Activated CD8-positive, alpha-beta T cell treated with anti-CD3 and anti-CD28 coated beads, Interleukin-2, amount 10 ng/mL, durations not matched to agents 7 days and 5 days (primary cell): ENCODE measurements at regions not wholly inside any gene's neighbourhood (a gene's known extent, or its start where the extent isn't known, plus 50 kb on each side); places are given as distances from the start of the nearest gene placed in this dataset.

Source experiments
- ATAC-seq: fragments of 150-1000 bp; cut with Tn5 transposase; one replicate; pipeline ENCODE4 v1.10.0; 2021; ENCODE audit warnings: moderate library complexity
- CTCF ChIA-PET: fragments of 350-600 bp; sonication (Branson Sonifier 250); formaldehyde crosslinking; loops from one replicate; lab custom pipeline; 2021; ENCODE audit warnings: antibody characterized with exemption; lab: Charles Lee
- POLR2A ChIA-PET: fragments of 350-600 bp; sonication (Branson Sonifier 250); formaldehyde crosslinking; loops from one replicate; lab custom pipeline; 2021; ENCODE audit warnings: antibody characterized with exemption; lab: Charles Lee
- DNase-seq: peaks from one replicate; pipeline ENCODE4 v3.0.0-alpha.2; 2020
- H3K27ac Mint-ChIP-seq: one replicate; pipeline ENCODE4 v1.8.0; 2021; ENCODE audit warnings: mild to moderate bottlenecking, mixed read lengths
- H3K27me3 Mint-ChIP-seq: one replicate; pipeline ENCODE4 v1.8.0; 2021; ENCODE audit warnings: low read depth, mixed read lengths
- H3K36me3 Mint-ChIP-seq: one replicate; pipeline ENCODE4 v1.8.0; 2021; ENCODE audit warnings: low read depth, mixed read lengths
- H3K4me1 Mint-ChIP-seq: one replicate; pipeline ENCODE4 v1.8.0; 2021; ENCODE audit warnings: low read depth, mixed read lengths
- H3K4me3 Mint-ChIP-seq: one replicate; pipeline ENCODE4 v1.8.0; 2021; ENCODE audit warnings: mild to moderate bottlenecking, mixed read lengths
- H3K9me3 Mint-ChIP-seq: one replicate; pipeline ENCODE4 v1.8.0; 2022; ENCODE audit warnings: mixed read lengths; ENCODE audit not compliant: insufficient read depth

- Mint-ChIP-seq H3K27me3 (no peaks in the 10 kb centered on the region), H3K9me3 (no peaks in the 10 kb centered on the region), H3K4me3 (no peak overlapping the region), H3K27ac (no peak overlapping the region), H3K4me1 (no peaks in the 10 kb centered on the region), H3K36me3 (no peaks in the 10 kb centered on the region)
- DNase-seq (no peak), ATAC-seq (no peak)
- ChIA-PET POLR2A (no interaction called here), CTCF (interaction anchor here (1.0 kb wide), 1 partner anchor 309 kb away, joined by 3 read pairs; the partner anchor contains the start of gene RPRM)
Observed at GRCh38 chr2:153169609-153170008, 309.0 kb downstream of the RPRM start.

GRCh38 chr2:153165021-153165420, 313.5 kb downstream of the RPRM start:
- Mint-ChIP-seq H3K36me3 (no peaks in the 10 kb centered on the region), H3K9me3 (no peaks in the 10 kb centered on the region), H3K4me3 (no peak overlapping the region), H3K27ac (no peak overlapping the region), H3K4me1 (no peaks in the 10 kb centered on the region), H3K27me3 (peaks cover 6% of the 10 kb centered on the region)
- DNase-seq: no peak
- ATAC-seq: no peak
- ChIA-PET CTCF (no interaction called here), POLR2A (no interaction called here)

DNA sequence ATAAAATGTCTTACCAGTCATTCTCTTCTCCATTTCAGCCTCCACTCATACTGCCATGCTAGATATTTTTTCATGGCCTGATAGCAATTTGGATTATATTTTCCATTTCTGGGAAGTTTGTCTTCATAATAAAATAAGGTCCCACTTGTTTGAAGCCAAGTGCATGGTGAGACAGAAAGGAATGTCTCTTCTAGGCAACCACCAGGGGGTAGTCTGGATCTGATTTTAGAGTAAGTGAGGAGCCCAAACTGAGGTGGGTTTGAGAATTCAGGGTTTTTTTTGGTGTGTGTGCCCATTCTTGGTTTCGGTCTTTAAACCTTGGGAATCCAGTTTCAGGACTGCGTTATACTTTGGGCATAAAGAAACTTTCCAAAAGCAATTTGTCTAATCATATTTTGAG, 315.5 kb downstream of the RPRM start:
- Mint-ChIP-seq H3K27me3 (peaks cover 6% of the 10 kb centered on the region), H3K27ac (no peak overlapping the region), H3K9me3 (no peaks in the 10 kb centered on the region), H3K4me1 (no peaks in the 10 kb centered on the region), H3K36me3 (no peaks in the 10 kb centered on the region), H3K4me3 (no peak overlapping the region)
- ChIA-PET CTCF (interaction anchor here (0.6 kb wide), 1 partner anchor 146 kb away, joined by 3 read pairs; no protein-coding TSS in a partner anchor), POLR2A (no interaction called here)
- ATAC-seq (no peak), DNase-seq (peak; percentile 27)

DNA sequence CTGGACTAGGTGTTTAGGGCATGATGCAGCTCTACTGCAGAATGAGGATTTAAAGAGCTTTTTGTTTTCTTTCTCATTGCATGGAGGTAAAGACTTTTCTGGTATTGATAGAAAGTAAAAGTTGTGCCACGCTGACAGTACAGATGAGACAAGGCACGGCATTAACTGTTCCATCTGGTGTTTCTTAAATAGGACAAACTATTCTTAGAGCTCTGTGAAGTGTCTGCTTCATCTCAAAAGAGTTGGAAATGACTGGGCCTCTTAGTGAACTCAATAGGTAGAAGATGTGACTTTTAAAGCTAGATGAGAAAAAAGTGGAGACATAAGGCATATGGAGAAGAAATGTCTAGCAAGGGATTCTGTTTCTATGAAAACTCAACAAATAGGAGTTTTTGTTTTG, 321.8 kb downstream of the RPRM start:
- Mint-ChIP-seq H3K27ac (no peak overlapping the region), H3K27me3 (peaks cover 5% of the 10 kb centered on the region), H3K4me1 (no peaks in the 10 kb centered on the region), H3K4me3 (no peak overlapping the region), H3K9me3 (no peaks in the 10 kb centered on the region), H3K36me3 (no peaks in the 10 kb centered on the region)
- no peak for DNase-seq
- ChIA-PET CTCF (no interaction called here), POLR2A (no interaction called here)
- ATAC-seq: no peak

DNA sequence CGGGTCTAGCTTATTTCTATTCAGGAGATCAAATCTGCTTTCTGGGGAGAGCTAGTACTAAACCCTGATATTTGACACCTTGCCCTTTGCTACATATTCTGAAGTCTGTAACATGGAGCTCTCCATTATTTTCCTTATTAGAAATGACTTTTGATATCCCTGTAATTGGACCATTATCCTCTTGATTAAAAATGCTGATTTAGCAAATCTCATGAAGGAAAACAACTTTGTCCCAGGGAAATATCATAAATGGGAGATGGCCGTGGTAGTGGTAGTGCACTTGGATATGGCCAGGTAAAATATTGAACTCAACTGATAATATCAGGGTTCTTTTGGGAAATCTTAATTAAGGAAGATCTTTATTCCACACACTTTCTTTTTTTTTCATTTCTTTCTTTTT, 326.5 kb downstream of the RPRM start:
- DNase-seq: no peak
- POLR2A ChIA-PET: no interaction called here
- Mint-ChIP-seq H3K27me3 (no peaks in the 10 kb centered on the region), H3K4me1 (no peaks in the 10 kb centered on the region), H3K27ac (no peak overlapping the region), H3K36me3 (no peaks in the 10 kb centered on the region), H3K9me3 (no peaks in the 10 kb centered on the region), H3K4me3 (no peak overlapping the region)
- CTCF ChIA-PET: no interaction called here
- ATAC-seq: no peak

DNA sequence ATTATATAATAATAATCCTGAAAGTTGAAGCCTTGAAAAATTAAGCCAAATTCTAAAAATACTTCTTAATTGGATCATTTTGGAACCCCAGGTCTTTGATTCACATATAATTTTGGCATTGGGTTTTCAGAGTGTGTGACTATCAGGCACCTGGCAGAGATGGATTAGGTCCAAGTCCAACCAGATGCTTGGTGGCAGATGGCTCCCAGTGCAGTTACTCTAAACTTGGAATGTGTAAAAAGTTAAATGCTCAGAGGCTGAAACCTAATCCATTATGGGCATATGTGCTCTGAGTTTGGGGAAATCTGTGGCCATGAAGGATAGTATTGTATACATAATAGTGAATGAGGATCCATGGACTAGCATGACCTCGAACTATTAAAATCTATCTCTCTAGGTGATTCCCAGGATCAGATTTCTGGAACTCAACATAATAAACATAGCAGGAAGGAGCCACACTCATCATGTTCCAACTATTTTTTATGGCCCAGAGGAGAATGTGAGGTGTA, 333.0 kb downstream of the RPRM start:
- Mint-ChIP-seq H3K9me3 (no peaks in the 10 kb centered on the region), H3K4me1 (no peaks in the 10 kb centered on the region), H3K36me3 (no peaks in the 10 kb centered on the region), H3K27ac (no peak overlapping the region), H3K4me3 (no peak overlapping the region), H3K27me3 (no peaks in the 10 kb centered on the region)
- ChIA-PET CTCF (no interaction called here), POLR2A (no interaction called here)
- ATAC-seq: no peak
- DNase-seq: no peak

DNA sequence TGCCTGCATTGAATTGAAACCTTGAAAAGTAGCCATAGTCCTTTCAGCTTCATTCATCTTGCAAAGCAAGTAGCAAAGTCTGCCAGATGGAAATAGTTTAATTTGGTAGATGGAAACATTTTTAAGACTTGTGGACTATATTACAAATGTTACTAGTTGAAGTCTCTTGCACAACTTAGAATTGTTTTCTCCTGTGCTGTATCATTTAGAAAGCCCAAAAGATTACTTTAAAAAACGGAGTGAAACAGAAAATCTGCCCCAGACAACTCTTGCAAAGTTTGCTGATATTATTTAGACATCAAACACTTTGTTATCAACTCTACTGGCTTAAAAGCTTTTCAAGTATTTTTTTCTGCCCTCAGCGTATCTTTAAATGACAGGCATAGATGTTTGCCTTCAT, 335.0 kb downstream of the RPRM start:
- Mint-ChIP-seq H3K4me1 (no peaks in the 10 kb centered on the region), H3K4me3 (no peak overlapping the region), H3K9me3 (no peaks in the 10 kb centered on the region), H3K27ac (no peak overlapping the region), H3K27me3 (no peaks in the 10 kb centered on the region), H3K36me3 (no peaks in the 10 kb centered on the region)
- POLR2A ChIA-PET: no interaction called here
- CTCF ChIA-PET: no interaction called here
- DNase-seq (no peak), ATAC-seq (no peak)

- no peaks in the 10 kb centered on the region for H3K4me1 Mint-ChIP-seq
- H3K27me3 Mint-ChIP-seq: no peaks in the 10 kb centered on the region
- no peak for ATAC-seq
- H3K36me3 Mint-ChIP-seq: no peaks in the 10 kb centered on the region
- DNase-seq: no peak
- CTCF ChIA-PET: no interaction called here
- POLR2A ChIA-PET: no interaction called here
- no peaks in the 10 kb centered on the region for H3K9me3 Mint-ChIP-seq
- no peak overlapping the region for H3K4me3 Mint-ChIP-seq
- H3K27ac Mint-ChIP-seq: no peak overlapping the region
Observed at GRCh38 chr2:153140498-153140897, 338.1 kb downstream of the RPRM start.

GRCh38 chr2:153138651-153139375, 339.7 kb downstream of the RPRM start:
- ATAC-seq: no peak
- H3K27ac Mint-ChIP-seq: no peak overlapping the region
- ChIA-PET CTCF (no interaction called here), POLR2A (no interaction called here)
- H3K9me3 Mint-ChIP-seq: no peaks in the 10 kb centered on the region
- H3K4me1 Mint-ChIP-seq: no peaks in the 10 kb centered on the region
- H3K36me3 Mint-ChIP-seq: no peaks in the 10 kb centered on the region
- no peaks in the 10 kb centered on the region for H3K27me3 Mint-ChIP-seq
- no peak for DNase-seq
- H3K4me3 Mint-ChIP-seq: no peak overlapping the region

GRCh38 chr2:153136216-153136615, 342.3 kb downstream of the RPRM start:
- POLR2A ChIA-PET: no interaction called here
- ATAC-seq: no peak
- no peak overlapping the region for H3K4me3 Mint-ChIP-seq
- H3K9me3 Mint-ChIP-seq: no peaks in the 10 kb centered on the region
- H3K27me3 Mint-ChIP-seq: no peaks in the 10 kb centered on the region
- no peak overlapping the region for H3K27ac Mint-ChIP-seq
- H3K36me3 Mint-ChIP-seq: no peaks in the 10 kb centered on the region
- H3K4me1 Mint-ChIP-seq: no peaks in the 10 kb centered on the region
- no peak for DNase-seq
- CTCF ChIA-PET: no interaction called here

DNA sequence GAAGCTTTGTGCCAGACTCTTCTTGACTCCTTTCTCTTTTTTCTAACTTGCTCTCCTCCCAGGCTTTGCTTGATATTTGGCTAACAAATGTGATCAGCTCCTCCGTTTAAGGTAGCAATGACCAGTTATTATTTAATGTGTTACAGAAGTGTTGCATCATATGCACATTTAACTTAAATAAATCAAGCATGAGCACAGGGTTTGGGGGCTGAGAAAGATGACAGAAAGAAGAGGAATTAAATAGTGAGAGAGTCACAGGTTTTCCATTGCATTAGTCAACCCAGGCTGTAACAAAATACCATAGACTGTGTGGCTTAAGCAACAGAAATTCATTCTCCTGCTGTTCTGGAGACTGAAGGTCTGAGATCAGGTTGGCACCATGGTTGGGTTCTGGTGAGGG, 343.8 kb downstream of the RPRM start:
- no peaks in the 10 kb centered on the region for H3K36me3 Mint-ChIP-seq
- no peak for ATAC-seq
- no peak for DNase-seq
- H3K4me3 Mint-ChIP-seq: no peak overlapping the region
- ChIA-PET POLR2A (no interaction called here), CTCF (no interaction called here)
- H3K27ac Mint-ChIP-seq: no peak overlapping the region
- H3K9me3 Mint-ChIP-seq: no peaks in the 10 kb centered on the region
- H3K4me1 Mint-ChIP-seq: no peaks in the 10 kb centered on the region
- H3K27me3 Mint-ChIP-seq: no peaks in the 10 kb centered on the region

DNA sequence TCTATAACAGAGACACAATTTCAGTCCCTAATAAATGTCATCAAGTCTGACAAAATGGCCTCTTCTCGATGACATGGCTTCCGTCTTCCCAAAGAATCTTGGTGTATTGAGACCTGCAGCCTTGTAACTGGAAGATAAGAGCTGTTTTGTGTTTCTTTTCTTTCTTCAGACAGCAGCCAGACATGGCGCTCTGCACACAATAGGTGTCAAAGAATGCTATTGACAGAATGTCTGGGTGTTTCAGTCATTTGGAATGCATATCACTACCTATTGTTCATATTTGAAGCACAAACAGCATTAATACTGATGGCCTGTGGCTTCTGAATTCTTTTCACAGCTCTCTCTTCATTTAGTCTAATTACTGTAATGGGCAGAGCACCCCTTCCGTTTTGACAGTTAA, 344.8 kb downstream of the RPRM start:
- no peak overlapping the region for H3K4me3 Mint-ChIP-seq
- no peak for DNase-seq
- H3K36me3 Mint-ChIP-seq: no peaks in the 10 kb centered on the region
- no peaks in the 10 kb centered on the region for H3K4me1 Mint-ChIP-seq
- no peaks in the 10 kb centered on the region for H3K9me3 Mint-ChIP-seq
- ATAC-seq: no peak
- POLR2A ChIA-PET: no interaction called here
- no peaks in the 10 kb centered on the region for H3K27me3 Mint-ChIP-seq
- CTCF ChIA-PET: no interaction called here
- no peak overlapping the region for H3K27ac Mint-ChIP-seq

DNA sequence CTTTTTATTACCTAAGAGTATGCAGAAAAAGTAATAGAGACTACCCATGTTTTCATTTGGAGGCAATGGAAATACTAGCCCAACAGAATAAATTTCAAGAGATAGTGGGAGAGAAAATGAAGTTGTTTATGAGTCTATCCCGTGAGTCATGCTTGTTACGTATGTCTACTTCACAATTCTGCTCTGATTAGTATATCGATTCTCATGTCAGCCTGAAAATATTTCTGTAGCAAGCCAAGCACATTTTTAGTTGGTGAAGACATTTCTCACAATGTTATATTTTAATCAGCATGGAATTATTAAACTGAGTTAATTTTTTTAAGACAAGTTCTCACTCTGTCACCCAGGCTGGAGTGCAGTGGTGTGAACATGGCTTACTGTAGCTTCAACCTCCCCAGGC, 346.1 kb downstream of the RPRM start:
- H3K4me3 Mint-ChIP-seq: no peak overlapping the region
- no peaks in the 10 kb centered on the region for H3K9me3 Mint-ChIP-seq
- no peak overlapping the region for H3K27ac Mint-ChIP-seq
- ATAC-seq (no peak), DNase-seq (no peak)
- H3K36me3 Mint-ChIP-seq: no peaks in the 10 kb centered on the region
- no peaks in the 10 kb centered on the region for H3K4me1 Mint-ChIP-seq
- CTCF ChIA-PET: no interaction called here
- POLR2A ChIA-PET: no interaction called here
- no peaks in the 10 kb centered on the region for H3K27me3 Mint-ChIP-seq
